GM12865 (cell line): ENCODE measurements at regions not wholly inside any gene's neighbourhood (a gene's known extent, or its start where the extent isn't known, plus 50 kb on each side); places are given as distances from the start of the nearest gene placed in this dataset.

ENCODE experiments used
- DNase-seq: peaks from one replicate; pipeline ENCODE4 v3.0.0; 2010; ENCODE audit warnings: low read depth
- H3K4me3 ChIP-seq: 2 replicates; pipeline ENCODE4 v1.5.1; 2011; ENCODE audit warnings: mild to moderate bottlenecking, low read depth, low read length, control low read depth
- TF ChIP-seq, protein P1 (sequence below): IDR thresholded peaks from 2 replicates; pipeline ENCODE4 v1.5.1; 2011; ENCODE audit warnings: low read length, control low read depth, low read depth, inconsistent platforms; ENCODE audit not compliant: insufficient read depth; ENCODE audit errors: missing control alignments

DNA sequence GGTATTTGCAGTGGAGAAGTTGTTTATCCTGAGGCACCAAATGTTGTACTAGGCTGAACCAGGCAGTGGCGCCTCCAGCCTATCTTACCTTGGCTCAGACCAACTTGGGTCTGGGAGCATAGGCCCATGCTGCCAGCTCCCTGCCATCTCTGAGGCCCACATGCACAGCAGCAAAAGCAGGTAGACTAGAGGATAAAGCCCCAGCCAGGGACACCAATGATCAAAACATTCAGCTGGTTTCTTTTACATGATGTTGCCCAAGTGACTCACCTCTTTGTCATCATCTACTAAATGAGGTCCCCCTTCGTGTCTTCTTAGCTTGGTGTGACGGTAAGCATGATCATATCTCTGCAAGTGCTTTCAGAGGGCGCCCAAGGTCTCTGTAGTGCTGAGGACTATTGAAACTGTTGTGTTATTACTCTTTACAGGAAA is 112.1 kb upstream of the DRD2 start:
- TF ChIP-seq, protein P1, sequence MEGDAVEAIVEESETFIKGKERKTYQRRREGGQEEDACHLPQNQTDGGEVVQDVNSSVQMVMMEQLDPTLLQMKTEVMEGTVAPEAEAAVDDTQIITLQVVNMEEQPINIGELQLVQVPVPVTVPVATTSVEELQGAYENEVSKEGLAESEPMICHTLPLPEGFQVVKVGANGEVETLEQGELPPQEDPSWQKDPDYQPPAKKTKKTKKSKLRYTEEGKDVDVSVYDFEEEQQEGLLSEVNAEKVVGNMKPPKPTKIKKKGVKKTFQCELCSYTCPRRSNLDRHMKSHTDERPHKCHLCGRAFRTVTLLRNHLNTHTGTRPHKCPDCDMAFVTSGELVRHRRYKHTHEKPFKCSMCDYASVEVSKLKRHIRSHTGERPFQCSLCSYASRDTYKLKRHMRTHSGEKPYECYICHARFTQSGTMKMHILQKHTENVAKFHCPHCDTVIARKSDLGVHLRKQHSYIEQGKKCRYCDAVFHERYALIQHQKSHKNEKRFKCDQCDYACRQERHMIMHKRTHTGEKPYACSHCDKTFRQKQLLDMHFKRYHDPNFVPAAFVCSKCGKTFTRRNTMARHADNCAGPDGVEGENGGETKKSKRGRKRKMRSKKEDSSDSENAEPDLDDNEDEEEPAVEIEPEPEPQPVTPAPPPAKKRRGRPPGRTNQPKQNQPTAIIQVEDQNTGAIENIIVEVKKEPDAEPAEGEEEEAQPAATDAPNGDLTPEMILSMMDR, result peak; percentile 7
- peak; percentile 58 for DNase-seq
- no peak overlapping the region for H3K4me3 ChIP-seq

DNA sequence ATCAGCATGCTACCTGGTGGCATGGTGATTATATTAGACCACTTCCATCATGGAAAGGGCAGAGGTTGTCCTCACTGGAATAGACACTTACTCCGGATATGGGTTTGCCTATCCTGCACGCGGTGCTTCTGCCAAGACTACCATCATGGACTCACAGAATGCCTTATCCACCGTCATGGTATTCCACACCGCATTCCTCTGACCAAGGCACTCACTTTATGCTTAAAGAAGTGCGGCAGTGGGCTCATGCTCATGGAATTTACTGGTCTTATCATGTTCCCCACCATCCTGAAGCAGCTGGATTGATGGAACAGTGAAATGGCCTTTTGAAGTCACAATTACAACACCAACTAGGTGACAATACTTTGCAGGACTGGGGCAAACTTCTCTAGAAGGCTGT is 109.2 kb upstream of the DRD2 start:
- TF ChIP-seq, protein P1, result no peak
- DNase-seq, result no peak

GRCh38 chr11:113581713-113582112 is 106.5 kb upstream of the DRD2 start:
- DNase-seq, result no peak
- TF ChIP-seq, protein P1, result no peak
- H3K4me3 ChIP-seq, result no peak overlapping the region

More for the DNA sequence above, 109.2 kb upstream of the DRD2 start:
- H3K4me3 ChIP-seq, result no peak overlapping the region

- TF ChIP-seq, protein P1, result no peak
- DNase-seq, result no peak
- no peak overlapping the region for H3K4me3 ChIP-seq
These were observed 104.2 kb upstream of the DRD2 start for GRCh38 chr11:113579292-113579940.

DNA sequence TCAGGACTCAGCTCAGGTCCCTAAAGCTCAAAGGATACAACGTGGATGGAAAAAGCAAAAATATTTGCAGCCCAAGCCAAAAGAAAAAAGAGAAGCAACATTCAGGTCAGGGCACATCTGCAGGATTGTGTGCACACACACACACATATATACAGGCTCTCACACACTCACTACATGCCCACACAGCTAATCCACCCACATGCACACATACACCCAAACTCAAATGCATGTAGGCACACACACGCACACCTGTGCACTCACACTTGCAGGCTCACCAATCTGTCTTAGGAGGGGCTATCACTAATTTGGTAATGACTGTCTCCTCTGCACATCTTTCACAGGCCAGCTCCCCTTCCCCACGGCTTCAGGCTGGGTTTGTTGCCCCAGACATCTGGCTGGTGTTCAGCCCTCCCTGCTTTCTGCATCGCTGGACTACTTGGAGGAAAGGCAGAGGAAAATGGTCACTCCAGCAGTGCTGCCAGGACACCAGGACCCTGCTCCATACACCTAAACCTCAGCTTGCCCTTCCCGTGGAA is 103.6 kb upstream of the DRD2 start:
- TF ChIP-seq, protein P1, result no peak
- no peak for DNase-seq
- no peak overlapping the region for H3K4me3 ChIP-seq

DNA sequence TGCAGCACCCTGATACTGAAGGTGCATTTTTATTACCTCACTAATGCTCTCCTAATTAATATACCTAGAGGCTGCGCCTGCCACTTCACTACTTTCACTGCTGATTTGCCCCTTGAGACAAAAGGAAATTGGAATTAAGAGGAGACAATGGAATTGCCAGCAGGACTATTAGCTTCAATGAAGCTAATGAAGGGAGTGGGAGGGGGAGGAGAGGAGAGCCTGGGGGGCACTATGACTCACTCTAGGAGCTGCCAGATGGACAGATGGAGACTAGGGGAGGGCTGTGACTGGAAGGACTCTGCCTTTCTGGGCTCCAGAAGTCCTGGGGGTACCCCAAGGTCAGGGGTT is 102.8 kb upstream of the DRD2 start:
- DNase-seq, result no peak
- TF ChIP-seq, protein P1, result no peak

More for the DNA sequence above, 102.8 kb upstream of the DRD2 start:
- no peak overlapping the region for H3K4me3 ChIP-seq
